Brain microvascular endothelial cell (primary cell): ENCODE measurements at regions not wholly inside any gene's neighbourhood (a gene's known extent, or its start where the extent isn't known, plus 50 kb on each side); places are given as distances from the start of the nearest gene placed in this dataset.
A peak's percentile ranks its signal among the peaks of the same experiment; 100 is the strongest.
"Not testable (repeated sequence)": the region's sequence is repeated elsewhere in the genome, so short reads cannot be mapped to it uniquely, and the experiment has no call there.

Experiments
- DNase-seq: peaks from one replicate; pipeline ENCODE4 v3.0.0-alpha.2; 2020
- H3K27ac ChIP-seq: fragments of 250-450 bp; sonication (Bioruptor Pico); 2 replicates; pipeline ENCODE4 v1.5.1; 2020; ENCODE audit warnings: mild to moderate bottlenecking, moderate library complexity
- H3K27me3 ChIP-seq: fragments of 250-450 bp; sonication (Bioruptor Pico); replicated peaks from 2 replicates; pipeline ENCODE4 v1.5.1; 2020; ENCODE audit warnings: mild to moderate bottlenecking
- H3K36me3 ChIP-seq: fragments of 250-450 bp; sonication (Bioruptor Pico); replicated peaks from 2 replicates; pipeline ENCODE4 v1.5.1; 2020; ENCODE audit warnings: mild to moderate bottlenecking
- H3K4me3 ChIP-seq: 2 replicates; pipeline ENCODE4 v1.5.1; 2011; ENCODE audit warnings: low read depth, mild to moderate bottlenecking, control low read depth, low read length, moderate library complexity
- in situ Hi-C: cut with HindIII; loops from 2 replicates; pipeline ENCODE4 v1.10.0; 2017; ENCODE audit warnings: low sequenced_read_pairs, low pct_ligation_motif_present
- TF ChIP-seq, protein P1 (sequence below): IDR thresholded peaks from 2 replicates; pipeline ENCODE4 v1.5.1; 2011; ENCODE audit warnings: low read depth, mild to moderate bottlenecking, moderate library complexity, low read length, control low read depth, inconsistent platforms; ENCODE audit errors: missing control alignments

DNA sequence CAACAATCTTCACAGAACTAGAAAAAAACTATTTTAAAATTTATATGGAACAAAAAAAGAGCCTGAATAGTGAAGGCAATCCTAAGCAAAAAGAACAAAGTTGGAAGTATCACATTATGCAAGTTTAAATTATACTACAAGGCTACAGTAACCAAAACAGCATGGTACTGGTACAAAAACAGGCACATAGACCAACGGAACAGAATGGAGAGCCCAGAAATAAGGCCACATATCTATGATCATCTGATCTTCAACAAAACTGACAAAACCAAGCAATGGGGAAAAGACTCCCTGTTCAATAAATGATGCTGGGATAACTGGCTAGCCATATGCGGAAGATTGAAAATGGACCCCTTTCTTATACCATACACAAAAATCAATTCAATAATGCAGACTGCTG is 74.4 kb upstream of the RTN4 start:
- H3K27me3 ChIP-seq, H3K4me3 ChIP-seq, in situ Hi-C loops, H3K27ac ChIP-seq, DNase-seq, H3K36me3 ChIP-seq: not testable (repeated sequence)

DNA sequence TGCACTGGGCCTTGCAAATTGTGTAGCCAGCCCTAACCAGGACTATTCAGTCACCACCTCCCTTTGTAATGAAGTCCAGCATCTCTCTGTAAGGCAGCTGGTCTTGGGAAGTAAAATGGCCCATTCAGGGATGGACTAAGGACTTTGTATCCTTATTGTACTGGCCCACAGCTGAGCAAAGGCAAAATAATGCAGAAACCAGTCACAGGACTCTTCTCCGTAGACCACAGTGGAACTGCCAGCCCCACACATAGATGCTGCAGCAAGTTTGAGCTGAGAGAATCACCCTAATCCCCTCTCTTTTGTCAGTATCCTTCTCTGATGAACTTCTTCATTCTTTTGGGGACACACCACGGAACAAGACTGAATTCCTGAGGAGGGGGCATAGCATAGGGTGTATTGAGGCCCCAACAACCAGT is 73.6 kb upstream of the RTN4 start:
- Histone ChIP-seq H3K27ac (no peak overlapping the region), H3K4me3 (no peak overlapping the region), H3K27me3 (no peaks in the 10 kb centered on the region), H3K36me3 (no peaks in the 10 kb centered on the region)
- in situ Hi-C loops = no loop called here
- DNase-seq = no peak
- TF ChIP-seq, protein P1, sequence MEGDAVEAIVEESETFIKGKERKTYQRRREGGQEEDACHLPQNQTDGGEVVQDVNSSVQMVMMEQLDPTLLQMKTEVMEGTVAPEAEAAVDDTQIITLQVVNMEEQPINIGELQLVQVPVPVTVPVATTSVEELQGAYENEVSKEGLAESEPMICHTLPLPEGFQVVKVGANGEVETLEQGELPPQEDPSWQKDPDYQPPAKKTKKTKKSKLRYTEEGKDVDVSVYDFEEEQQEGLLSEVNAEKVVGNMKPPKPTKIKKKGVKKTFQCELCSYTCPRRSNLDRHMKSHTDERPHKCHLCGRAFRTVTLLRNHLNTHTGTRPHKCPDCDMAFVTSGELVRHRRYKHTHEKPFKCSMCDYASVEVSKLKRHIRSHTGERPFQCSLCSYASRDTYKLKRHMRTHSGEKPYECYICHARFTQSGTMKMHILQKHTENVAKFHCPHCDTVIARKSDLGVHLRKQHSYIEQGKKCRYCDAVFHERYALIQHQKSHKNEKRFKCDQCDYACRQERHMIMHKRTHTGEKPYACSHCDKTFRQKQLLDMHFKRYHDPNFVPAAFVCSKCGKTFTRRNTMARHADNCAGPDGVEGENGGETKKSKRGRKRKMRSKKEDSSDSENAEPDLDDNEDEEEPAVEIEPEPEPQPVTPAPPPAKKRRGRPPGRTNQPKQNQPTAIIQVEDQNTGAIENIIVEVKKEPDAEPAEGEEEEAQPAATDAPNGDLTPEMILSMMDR = no peak

DNA sequence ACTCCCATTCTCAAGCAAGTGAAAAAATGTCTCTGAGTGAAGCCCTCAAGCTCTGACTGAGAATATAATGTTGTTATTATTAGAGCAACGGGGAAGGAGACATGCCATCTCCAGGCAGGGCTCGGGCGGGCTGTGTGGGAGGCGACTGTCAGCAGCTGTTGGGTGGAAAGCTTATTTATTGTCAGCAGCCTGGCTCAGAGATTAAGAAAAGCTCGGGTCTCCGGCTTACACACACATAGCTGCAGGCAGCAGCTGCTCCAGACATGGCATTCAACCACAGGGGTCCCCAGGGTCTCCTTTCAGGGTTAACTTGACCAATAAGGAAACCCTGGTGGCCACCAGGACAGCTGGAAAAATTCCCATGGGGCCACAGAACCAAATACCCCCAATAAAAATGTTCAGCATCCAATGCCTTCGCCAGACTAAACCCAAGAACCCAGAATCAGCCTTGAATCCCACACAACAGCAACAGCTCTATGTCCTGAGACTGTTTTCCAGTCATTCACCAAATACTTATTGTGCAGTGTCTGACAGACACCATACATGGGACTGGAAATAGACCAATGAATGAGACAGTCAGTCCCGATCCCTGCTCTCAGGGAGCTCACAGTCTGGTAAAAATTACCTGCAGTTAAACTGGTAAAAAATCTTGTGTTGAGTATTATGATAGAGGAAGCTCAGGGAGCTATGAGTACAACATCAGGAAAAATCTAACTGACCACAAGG is 70.5 kb upstream of the RTN4 start:
- DNase-seq = peak; percentile 54
- Histone ChIP-seq H3K27me3 (no peaks in the 10 kb centered on the region), H3K27ac (peak overlapping the region; percentile 5), H3K4me3 (no peak overlapping the region), H3K36me3 (no peaks in the 10 kb centered on the region)
- in situ Hi-C loops = no loop called here
- TF ChIP-seq, protein P1 = no peak

DNA sequence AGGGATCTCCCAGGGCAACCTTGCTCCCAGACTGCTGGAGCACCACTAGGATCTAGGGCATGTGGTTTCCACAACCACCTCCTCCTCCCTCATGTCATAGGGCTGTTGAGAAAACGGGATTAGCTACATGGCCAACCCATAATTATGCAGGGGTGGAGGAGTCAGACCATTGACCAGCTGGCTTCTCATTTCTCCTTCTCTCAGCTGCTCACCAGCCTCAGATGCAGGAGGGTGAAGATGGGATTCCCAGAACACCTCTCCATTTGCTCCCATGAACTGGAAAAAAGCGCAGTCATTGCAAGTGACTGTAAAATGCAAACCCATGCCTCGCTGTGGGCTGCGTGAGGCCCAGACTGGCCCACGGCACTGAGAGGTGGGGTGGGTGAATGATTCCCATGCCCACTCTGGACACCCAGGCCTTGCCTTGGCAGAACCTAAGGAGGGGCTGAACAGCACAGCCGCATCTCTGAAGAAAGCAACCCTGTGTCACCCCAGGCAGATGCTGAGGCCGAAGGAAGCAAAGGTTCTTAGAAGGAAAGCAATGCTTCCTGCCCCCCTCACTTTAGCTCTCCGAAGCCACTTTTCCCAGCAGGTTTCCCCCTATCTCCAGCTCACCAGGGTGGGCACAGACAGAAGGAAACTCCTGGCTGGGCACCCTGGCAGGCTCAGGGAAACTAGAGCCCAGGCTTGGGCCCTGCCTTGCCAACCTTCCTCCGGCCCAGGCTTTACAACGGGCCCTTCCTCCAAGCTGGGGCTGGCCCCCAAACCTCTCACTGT is 69.6 kb upstream of the RTN4 start:
- TF ChIP-seq, protein P1 = no peak
- no peaks in the 10 kb centered on the region for H3K27me3 ChIP-seq
- DNase-seq = no peak
- no peaks in the 10 kb centered on the region for H3K36me3 ChIP-seq
- no peak overlapping the region for H3K4me3 ChIP-seq
- H3K27ac ChIP-seq = no peak overlapping the region
- in situ Hi-C loops = no loop called here

DNA sequence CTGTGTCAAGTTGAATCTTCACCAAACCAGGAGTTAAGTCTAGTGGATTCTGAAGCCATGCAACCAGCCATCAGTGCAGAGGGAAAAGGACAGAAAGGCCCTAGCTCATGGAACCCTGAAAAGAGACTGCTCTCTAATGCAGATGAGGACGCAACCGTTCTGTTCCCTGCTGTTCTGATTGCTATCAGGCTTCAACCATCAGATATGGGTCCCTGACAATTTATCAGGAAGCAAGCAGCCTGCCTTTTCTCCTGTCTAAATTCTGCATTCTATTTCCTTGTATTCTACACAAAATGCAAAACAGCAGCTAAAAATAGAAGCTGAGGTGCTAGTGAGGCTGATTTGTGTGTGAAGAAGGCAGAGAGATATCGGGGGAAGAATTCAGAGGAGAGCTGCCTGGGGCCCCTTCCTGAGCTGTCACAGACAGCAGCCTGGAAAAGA is 68.4 kb upstream of the RTN4 start:
- no peak overlapping the region for H3K4me3 ChIP-seq
- in situ Hi-C loops = no loop called here
- H3K27ac ChIP-seq = no peak overlapping the region
- H3K27me3 ChIP-seq = no peaks in the 10 kb centered on the region
- TF ChIP-seq, protein P1 = no peak
- DNase-seq = no peak
- no peaks in the 10 kb centered on the region for H3K36me3 ChIP-seq

DNA sequence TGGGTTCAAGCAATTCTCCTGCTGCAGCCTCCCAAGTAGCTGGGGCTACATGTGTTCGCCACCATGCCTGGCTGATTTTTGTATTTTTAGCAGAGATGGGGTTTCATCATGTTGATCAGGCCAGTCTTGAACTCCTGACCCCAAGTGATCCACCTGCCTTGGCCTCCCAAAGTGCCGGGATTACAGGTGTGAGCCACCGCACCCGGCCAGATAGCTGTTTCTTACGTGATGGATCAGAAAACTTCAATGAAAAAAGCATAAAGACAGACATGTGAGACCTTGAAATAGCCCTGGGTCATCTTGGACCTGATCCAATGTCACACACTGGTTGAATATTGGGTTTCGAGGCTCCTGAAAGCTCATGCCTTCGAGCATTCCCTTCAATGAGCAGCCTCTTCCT is 66.7 kb upstream of the RTN4 start:
- H3K27ac ChIP-seq = no peak overlapping the region
- DNase-seq = no peak
- H3K4me3 ChIP-seq = no peak overlapping the region
- in situ Hi-C loops = no loop called here
- H3K27me3 ChIP-seq = no peaks in the 10 kb centered on the region
- H3K36me3 ChIP-seq = no peaks in the 10 kb centered on the region
- TF ChIP-seq, protein P1 = no peak
